ENCODE measurements at regions not wholly inside any gene's neighbourhood (a gene's known extent, or its start where the extent isn't known, plus 50 kb on each side); places are given as distances from the start of the nearest gene placed in this dataset.
"Not testable (repeated sequence)": the region's sequence is repeated elsewhere in the genome, so short reads cannot be mapped to it uniquely, and the experiment has no call there.

- POLR2A ChIA-PET: no interaction called here
- CTCF ChIA-PET: no interaction called here
Measured at GRCh38 chr4:79682801-79683530, 274.9 kb upstream of the GK2 start.

DNA sequence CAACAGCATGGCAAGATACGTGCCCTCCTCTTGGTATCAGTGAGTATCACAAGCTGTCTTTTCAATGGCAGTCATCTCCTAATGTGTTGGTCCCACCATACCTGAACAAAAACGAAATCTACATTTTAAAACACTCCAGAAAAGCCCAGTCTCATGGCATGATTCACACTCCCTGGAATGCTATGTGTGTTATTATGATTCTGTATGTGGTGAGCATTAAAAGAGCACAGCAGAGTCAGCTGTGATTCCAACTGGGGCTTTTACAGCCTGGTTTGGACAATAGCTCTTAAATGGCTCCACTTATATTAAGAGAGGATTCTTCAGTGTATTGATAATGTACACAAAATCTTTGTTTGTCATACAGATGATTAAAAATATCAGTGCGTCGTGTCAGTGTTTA lies 274.1 kb upstream of the GK2 start:
- no peak for DNase-seq (ENCODE audit: extremely low spot score)
- TF ChIP-seq ZNF384 (IDR thresholded peaks at IDR 0.05): no peak
- TF ChIP-seq LEF1 (IDR thresholded peaks at IDR 0.05; ENCODE audit: borderline replicate concordance): no peak
- TF ChIP-seq FOXM1 (IDR thresholded peaks at IDR 0.05; ENCODE audit: borderline replicate concordance): no peak
- no peak for TF ChIP-seq HDGF (IDR thresholded peaks at IDR 0.05; ENCODE audit: borderline replicate concordance)
- POLR2A ChIA-PET: no interaction called here
- CTCF ChIA-PET: no interaction called here

More at GRCh38 chr4:79682801-79683530, 274.9 kb upstream of the GK2 start:
- TF ChIP-seq HDGF (IDR thresholded peaks at IDR 0.05; ENCODE audit: borderline replicate concordance) (no peak), ZNF384 (IDR thresholded peaks at IDR 0.05) (no peak), SP1 (IDR thresholded peaks at IDR 0.05) (no peak), PKNOX1 (IDR thresholded peaks at IDR 0.05) (no peak), SUZ12 (IDR thresholded peaks at IDR 0.05) (no peak), FOXM1 (IDR thresholded peaks at IDR 0.05; ENCODE audit: borderline replicate concordance) (no peak), ARNT (IDR thresholded peaks at IDR 0.05) (no peak), TARDBP (IDR thresholded peaks at IDR 0.05) (no peak), LEF1 (IDR thresholded peaks at IDR 0.05; ENCODE audit: borderline replicate concordance) (no peak), CTBP1 (IDR thresholded peaks at IDR 0.05; ENCODE audit: borderline replicate concordance) (no peak), FOXK2 (IDR thresholded peaks at IDR 0.05) (no peak)
- DNase-seq (ENCODE audit: extremely low spot score): no peak

GRCh38 chr4:79679859-79680258 lies 271.8 kb upstream of the GK2 start:
- TF ChIP-seq HDGF (IDR thresholded peaks at IDR 0.05; ENCODE audit: borderline replicate concordance): no peak
- no peak for TF ChIP-seq SP1 (IDR thresholded peaks at IDR 0.05)
- no peak for TF ChIP-seq ARNT (IDR thresholded peaks at IDR 0.05)
- no peak for TF ChIP-seq CTBP1 (IDR thresholded peaks at IDR 0.05; ENCODE audit: borderline replicate concordance)
- no peak for TF ChIP-seq BHLHE40 (IDR thresholded peaks at IDR 0.05; ENCODE audit: borderline replicate concordance)
- no peak for TF ChIP-seq NFRKB (IDR thresholded peaks at IDR 0.05)
- no peak for TF ChIP-seq LEF1 (IDR thresholded peaks at IDR 0.05; ENCODE audit: borderline replicate concordance)
- CTCF ChIA-PET: no interaction called here
- no peak for DNase-seq (ENCODE audit: extremely low spot score)
- POLR2A ChIA-PET: no interaction called here

GRCh38 chr4:79678472-79679202 lies 270.6 kb upstream of the GK2 start:
- TF ChIP-seq FOXK2 (IDR thresholded peaks at IDR 0.05) (no peak), PKNOX1 (IDR thresholded peaks at IDR 0.05) (no peak), NFRKB (IDR thresholded peaks at IDR 0.05) (no peak), SUZ12 (IDR thresholded peaks at IDR 0.05) (no peak), LEF1 (IDR thresholded peaks at IDR 0.05; ENCODE audit: borderline replicate concordance) (no peak), BHLHE40 (IDR thresholded peaks at IDR 0.05; ENCODE audit: borderline replicate concordance) (no peak)
- CTCF ChIA-PET: interaction anchor here (0.6 kb wide), 1 partner anchor 16 kb away, joined by 4 read pairs; no protein-coding TSS in a partner anchor
- POLR2A ChIA-PET: interaction anchor here (1.2 kb wide), 1 partner anchor 740 kb away, joined by 6 read pairs; the partner anchor contains the start of gene PAQR3
- no peak for DNase-seq (ENCODE audit: extremely low spot score)

DNA sequence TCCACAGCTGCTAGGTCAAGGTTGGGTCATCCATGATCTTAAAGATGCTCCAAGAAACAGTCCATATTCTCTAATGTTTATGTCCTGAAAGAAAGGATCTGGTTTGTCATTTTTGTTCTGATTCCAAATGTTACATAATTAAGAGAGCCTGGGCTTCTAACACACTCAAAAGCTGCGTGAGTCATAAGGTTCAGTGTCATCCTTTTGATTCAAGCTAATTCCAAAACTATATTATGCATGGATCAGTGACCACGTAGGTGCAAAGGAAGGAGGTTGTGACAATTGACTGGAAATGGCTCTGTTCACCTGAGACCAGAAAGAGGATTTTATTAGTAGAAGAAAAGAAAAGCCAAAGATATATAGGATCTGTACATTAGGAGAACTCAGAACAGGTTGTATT lies 268.7 kb upstream of the GK2 start:
- TF ChIP-seq PKNOX1 (IDR thresholded peaks at IDR 0.05): no peak
- no peak for TF ChIP-seq CTBP1 (IDR thresholded peaks at IDR 0.05; ENCODE audit: borderline replicate concordance)
- TF ChIP-seq TARDBP (IDR thresholded peaks at IDR 0.05): no peak
- no peak for TF ChIP-seq HDGF (IDR thresholded peaks at IDR 0.05; ENCODE audit: borderline replicate concordance)
- TF ChIP-seq SUZ12 (IDR thresholded peaks at IDR 0.05): no peak
- no peak for TF ChIP-seq BHLHE40 (IDR thresholded peaks at IDR 0.05; ENCODE audit: borderline replicate concordance)
- no peak for TF ChIP-seq FOXA1 (IDR thresholded peaks at IDR 0.05)
- TF ChIP-seq ZNF384 (IDR thresholded peaks at IDR 0.05): no peak
- TF ChIP-seq ELF4 (IDR thresholded peaks at IDR 0.05): no peak
- no peak for TF ChIP-seq L3MBTL2 (conservative IDR thresholded peaks at IDR 0.05)
- no peak for TF ChIP-seq ARNT (IDR thresholded peaks at IDR 0.05)
- no peak for TF ChIP-seq FOXM1 (IDR thresholded peaks at IDR 0.05; ENCODE audit: borderline replicate concordance)
- ChIA-PET POLR2A (no interaction called here), CTCF (no interaction called here)
- DNase-seq (ENCODE audit: extremely low spot score): no peak

GRCh38 chr4:79674906-79675305 lies 266.9 kb upstream of the GK2 start:
- CTCF ChIA-PET; DNase-seq (ENCODE audit: extremely low spot score); POLR2A ChIA-PET: not testable (repeated sequence)

GRCh38 chr4:79673898-79674297 lies 265.9 kb upstream of the GK2 start:
- ChIA-PET POLR2A (no interaction called here), CTCF (no interaction called here)
- TF ChIP-seq ZNF384 (IDR thresholded peaks at IDR 0.05): no peak
- no peak for TF ChIP-seq SP1 (IDR thresholded peaks at IDR 0.05)
- TF ChIP-seq ARNT (IDR thresholded peaks at IDR 0.05): no peak
- no peak for TF ChIP-seq FOXA1 (IDR thresholded peaks at IDR 0.05)
- TF ChIP-seq BHLHE40 (IDR thresholded peaks at IDR 0.05; ENCODE audit: borderline replicate concordance): no peak
- no peak for TF ChIP-seq FOXM1 (IDR thresholded peaks at IDR 0.05; ENCODE audit: borderline replicate concordance)
- no peak for TF ChIP-seq L3MBTL2 (conservative IDR thresholded peaks at IDR 0.05)
- no peak for TF ChIP-seq TARDBP (IDR thresholded peaks at IDR 0.05)
- DNase-seq (ENCODE audit: extremely low spot score): no peak

Measured in HEK293T (cell line).